ENCODE measurements at regions not wholly inside any gene's neighbourhood (a gene's known extent, or its start where the extent isn't known, plus 50 kb on each side); places are given as distances from the start of the nearest gene placed in this dataset.
"Not testable (repeated sequence)": the region's sequence is repeated elsewhere in the genome, so short reads cannot be mapped to it uniquely, and the experiment has no call there.

- FAIRE-seq, result no peak
Observed at GRCh38 chr7:81273601-81274397, 354.9 kb upstream of the SEMA3C start.

DNA sequence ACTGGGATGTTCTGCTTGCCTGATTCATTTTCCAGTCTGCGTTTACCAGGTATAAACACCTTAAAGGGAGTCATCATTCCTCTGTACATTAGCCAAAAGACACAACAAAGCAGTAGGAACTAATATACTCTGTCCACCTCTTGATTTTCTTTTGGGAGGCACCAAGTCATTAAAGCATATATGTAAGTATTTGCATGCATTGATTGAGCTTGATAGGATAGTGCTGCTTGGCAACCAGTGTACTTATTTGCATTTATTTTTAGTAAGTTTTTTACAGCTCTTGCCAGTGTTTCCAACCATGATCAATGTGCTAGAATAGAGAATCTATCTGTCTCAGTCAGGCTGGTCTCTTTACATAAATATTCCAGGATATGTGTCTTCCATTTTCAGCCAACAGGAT, 353.3 kb upstream of the SEMA3C start:
- FAIRE-seq, result no peak

DNA sequence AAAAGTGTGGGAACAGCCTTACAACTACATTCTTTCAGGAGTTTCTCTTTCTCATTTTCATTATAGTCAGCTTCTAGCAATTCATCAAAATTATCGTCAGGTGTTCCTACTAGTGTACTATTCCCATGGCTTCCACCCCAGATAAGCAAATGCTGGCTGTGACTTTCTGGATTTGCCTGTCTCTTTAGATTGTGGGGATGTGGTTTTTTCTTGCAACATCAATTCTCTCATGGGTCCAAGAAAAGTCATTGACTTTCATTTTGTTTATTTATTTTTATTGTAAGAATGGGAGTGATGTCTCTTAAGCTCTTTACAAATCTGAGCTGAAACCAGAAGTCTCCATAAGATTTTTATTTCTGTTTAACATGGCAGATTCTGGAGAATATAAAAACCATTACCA, 349.7 kb upstream of the SEMA3C start:
- FAIRE-seq, result no peak

- no peak for FAIRE-seq
Observed at GRCh38 chr7:81267508-81267907, 348.7 kb upstream of the SEMA3C start.

GRCh38 chr7:81264116-81264515, 345.3 kb upstream of the SEMA3C start:
- FAIRE-seq, result no peak

DNA sequence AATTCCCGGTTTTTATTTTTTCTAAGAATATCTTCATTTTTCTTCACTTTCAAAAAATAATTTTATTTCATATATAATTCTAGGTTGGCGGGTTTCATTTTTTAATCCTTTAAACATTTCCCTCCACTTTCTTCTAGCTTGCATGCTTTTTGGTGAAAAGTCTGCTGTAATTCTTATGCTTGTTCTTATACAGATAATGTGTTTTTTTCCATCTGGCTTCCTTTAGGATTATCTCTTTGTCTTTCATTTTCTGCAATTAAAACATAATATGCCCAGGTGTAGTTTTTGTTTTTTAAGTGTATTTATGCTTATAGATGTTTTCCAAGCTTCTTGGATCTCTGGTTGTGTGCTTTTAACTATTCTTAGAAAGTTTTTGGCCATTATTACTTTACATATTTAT, 341.3 kb upstream of the SEMA3C start:
- FAIRE-seq, result no peak

DNA sequence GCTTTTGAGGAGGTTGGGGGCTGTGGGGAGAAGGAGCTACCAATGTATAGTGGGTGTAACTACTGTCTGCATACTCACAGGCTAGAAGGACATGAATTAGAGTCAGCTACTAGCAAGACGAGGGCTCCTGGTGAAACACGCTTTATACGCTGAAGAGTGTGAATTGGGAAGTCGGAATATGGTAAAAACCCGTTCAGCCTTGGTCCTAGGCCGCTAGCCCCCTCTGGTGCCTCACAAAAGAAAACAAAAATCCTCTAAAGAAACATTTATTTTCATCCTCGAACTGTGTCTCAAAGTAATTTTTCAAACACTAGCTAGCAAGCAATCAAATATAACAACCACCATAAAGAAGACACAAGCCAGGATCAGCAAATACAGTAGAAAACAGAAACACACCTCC, 338.1 kb upstream of the SEMA3C start:
- no peak for FAIRE-seq

DNA sequence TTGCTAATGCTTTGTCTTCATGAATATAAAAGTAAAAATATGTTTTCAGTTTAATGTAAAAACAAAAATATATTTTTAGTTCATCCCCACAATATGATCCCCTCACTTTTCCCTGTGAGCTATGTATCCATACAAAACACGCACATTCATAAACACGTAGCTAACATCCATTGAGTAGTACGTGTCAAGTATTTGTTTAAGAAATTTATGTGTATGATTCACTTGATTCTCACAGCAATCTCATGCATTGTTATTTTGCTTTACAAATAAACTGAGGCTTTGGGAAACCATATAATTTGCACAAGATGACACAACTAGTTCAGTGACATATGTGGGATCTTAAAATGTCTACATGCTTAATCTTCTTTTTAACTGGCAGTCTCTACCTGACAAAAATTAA, 329.6 kb upstream of the SEMA3C start:
- no peak for FAIRE-seq

- not testable (repeated sequence) for FAIRE-seq
Observed at GRCh38 chr7:81247364-81247763, 328.5 kb upstream of the SEMA3C start.

GRCh38 chr7:81245353-81245752, 326.5 kb upstream of the SEMA3C start:
- FAIRE-seq, result no peak

DNA sequence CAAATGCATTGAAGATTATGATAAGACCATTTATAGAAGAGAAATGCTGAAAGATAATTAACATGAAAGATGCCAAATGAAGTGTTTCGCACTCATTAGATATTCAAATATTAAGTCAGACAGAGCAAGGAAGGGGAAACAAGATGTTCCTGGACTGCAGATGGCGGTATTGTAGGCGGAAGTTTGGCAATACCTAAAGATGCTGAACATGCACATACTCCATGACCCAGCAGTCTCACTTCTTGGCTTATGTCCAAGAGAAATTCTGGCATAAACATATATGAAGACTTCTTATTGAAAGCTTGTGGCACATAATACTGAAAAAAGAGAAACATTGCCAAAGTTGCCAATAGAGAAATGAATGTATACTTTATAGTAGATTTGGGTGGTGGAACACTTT, 325.4 kb upstream of the SEMA3C start:
- FAIRE-seq, result no peak

- no peak for FAIRE-seq
Observed at GRCh38 chr7:81236560-81236959, 317.7 kb upstream of the SEMA3C start.

GRCh38 chr7:81235997-81236396, 317.1 kb upstream of the SEMA3C start:
- no peak for FAIRE-seq

GRCh38 chr7:81234896-81235295, 316.0 kb upstream of the SEMA3C start:
- FAIRE-seq, result no peak

GRCh38 chr7:81233208-81233940, 314.5 kb upstream of the SEMA3C start:
- FAIRE-seq, result no peak

DNA sequence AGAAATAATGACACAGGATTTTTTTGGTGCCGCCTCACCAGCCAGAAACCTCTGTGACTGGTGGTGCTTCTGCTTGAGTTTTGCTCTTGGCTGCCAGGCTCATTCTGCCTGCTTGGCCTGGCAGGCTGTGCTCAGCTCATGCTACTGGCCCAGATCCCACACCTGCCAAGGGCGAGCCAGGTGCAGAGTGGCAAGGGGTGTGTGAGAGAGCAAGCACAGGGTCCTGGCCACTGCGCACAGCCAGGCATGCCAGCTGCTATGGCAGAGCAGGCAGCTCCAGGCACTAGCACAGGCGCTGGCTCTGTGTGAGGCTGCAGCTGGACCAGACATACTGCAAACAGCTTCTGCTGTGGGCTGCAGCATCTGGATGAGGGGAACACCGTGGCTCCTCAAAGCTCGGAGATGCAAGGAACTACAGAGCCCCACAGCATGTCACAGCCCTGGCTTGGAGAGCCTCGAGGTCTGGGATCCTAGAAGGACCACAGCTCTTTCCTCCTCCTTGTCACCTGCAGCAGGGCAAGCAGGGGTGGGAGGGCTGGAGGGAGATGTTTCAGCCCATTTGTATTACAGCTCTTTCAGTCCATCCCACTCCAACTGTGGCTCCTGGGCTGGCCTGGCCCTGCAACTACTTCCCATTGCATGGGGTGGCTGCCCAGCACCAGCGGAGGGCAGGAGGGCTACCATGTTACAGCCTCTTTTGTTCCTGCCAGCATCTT, 313.4 kb upstream of the SEMA3C start:
- no peak for FAIRE-seq

DNA sequence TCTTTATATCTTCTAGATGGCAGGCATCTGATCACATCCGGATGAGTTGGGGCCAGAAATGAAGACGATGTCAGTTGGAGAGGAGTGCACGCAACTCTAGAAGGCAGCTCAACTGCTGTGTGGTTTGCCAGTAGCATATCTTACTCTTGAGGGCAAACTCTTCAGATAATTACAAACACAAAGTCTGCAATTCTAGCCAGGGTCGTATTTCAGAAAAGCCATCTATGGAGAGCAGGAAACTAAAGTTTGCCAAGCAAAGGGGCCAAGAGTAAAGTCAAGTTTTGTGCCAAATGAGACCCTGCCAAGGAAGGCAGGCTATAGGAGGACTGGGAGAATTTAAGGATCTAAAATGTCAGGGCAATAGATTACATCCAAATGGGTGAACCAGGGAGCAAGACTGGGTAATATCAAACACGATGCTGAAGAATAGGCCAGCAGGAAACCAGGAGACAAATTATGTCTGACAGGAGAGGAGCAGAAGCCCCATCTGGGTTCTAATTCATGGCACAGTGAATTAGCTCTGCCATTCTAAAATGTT, 312.5 kb upstream of the SEMA3C start:
- FAIRE-seq, result no peak

GRCh38 chr7:81226234-81226633, 307.4 kb upstream of the SEMA3C start:
- FAIRE-seq, result no peak

DNA sequence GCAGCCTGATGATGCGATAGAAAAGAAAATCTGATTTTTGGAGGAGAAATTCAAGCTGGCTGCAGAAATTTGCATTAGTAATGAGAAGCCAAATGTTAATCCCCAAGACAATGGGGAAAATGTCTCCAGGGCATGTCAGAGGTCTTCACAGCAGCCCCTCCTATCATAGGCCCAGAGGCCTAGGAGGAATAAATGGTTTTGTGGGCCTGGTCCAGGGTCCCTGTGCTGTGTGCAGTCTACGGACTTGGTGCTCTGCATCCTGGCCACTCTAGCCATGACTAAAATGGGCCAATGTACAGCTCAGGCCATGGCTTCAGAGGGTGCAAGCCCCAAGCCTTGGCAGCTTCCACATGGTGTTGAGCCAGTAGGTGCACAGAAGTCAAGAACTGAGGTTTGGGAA, 303.8 kb upstream of the SEMA3C start:
- FAIRE-seq, result not testable (repeated sequence)

GRCh38 chr7:81221527-81222217, 302.8 kb upstream of the SEMA3C start:
- FAIRE-seq, result no peak

GRCh38 chr7:81218480-81219106, 299.7 kb upstream of the SEMA3C start:
- FAIRE-seq, result peak; percentile 38

GRCh38 chr7:81213394-81213793, 294.5 kb upstream of the SEMA3C start:
- FAIRE-seq, result no peak
